ENCODE measurements at regions not wholly inside any gene's neighbourhood (a gene's known extent, or its start where the extent isn't known, plus 50 kb on each side); places are given as distances from the start of the nearest gene placed in this dataset.
A peak's percentile ranks its signal among the peaks of the same experiment; 100 is the strongest.

GRCh38 chr16:80356365-80356764 is 184.4 kb upstream of the DYNLRB2 start:
- no peak for DNase-seq (ENCODE audit: low spot score)

GRCh38 chr16:80355335-80355734 is 185.5 kb upstream of the DYNLRB2 start:
- DNase-seq (ENCODE audit: low spot score), result no peak

GRCh38 chr16:80350061-80350460 is 190.7 kb upstream of the DYNLRB2 start:
- DNase-seq (ENCODE audit: low spot score), result no peak

GRCh38 chr16:80347900-80348299 is 192.9 kb upstream of the DYNLRB2 start:
- peak; percentile 32 for DNase-seq (ENCODE audit: low spot score)

GRCh38 chr16:80347002-80347401 is 193.8 kb upstream of the DYNLRB2 start:
- DNase-seq (ENCODE audit: low spot score), result no peak

- no peak for DNase-seq (ENCODE audit: low spot score)
Measured at GRCh38 chr16:80346111-80346632, 194.6 kb upstream of the DYNLRB2 start.

GRCh38 chr16:80345701-80346100 is 195.1 kb upstream of the DYNLRB2 start:
- no peak for DNase-seq (ENCODE audit: low spot score)

- no peak for DNase-seq (ENCODE audit: low spot score)
Measured at GRCh38 chr16:80344570-80344969, 196.2 kb upstream of the DYNLRB2 start.

- no peak for DNase-seq (ENCODE audit: low spot score)
Measured at GRCh38 chr16:80341263-80341662, 199.5 kb upstream of the DYNLRB2 start.

GRCh38 chr16:80337786-80338185 is 203.0 kb upstream of the DYNLRB2 start:
- no peak for DNase-seq (ENCODE audit: low spot score)

GRCh38 chr16:80330803-80331202 is 210.0 kb upstream of the DYNLRB2 start:
- no peak for DNase-seq (ENCODE audit: low spot score)

- DNase-seq (ENCODE audit: low spot score), result no peak
Measured at GRCh38 chr16:80330150-80330549, 210.6 kb upstream of the DYNLRB2 start.

- DNase-seq (ENCODE audit: low spot score), result no peak
Measured at GRCh38 chr16:80327740-80328139, 213.1 kb upstream of the DYNLRB2 start.

GRCh38 chr16:80324371-80324770 is 216.4 kb upstream of the DYNLRB2 start:
- DNase-seq (ENCODE audit: low spot score), result no peak

GRCh38 chr16:80323808-80324195 is 217.0 kb upstream of the DYNLRB2 start:
- no peak for DNase-seq (ENCODE audit: low spot score)

- peak; percentile 48 for DNase-seq (ENCODE audit: low spot score)
Measured at GRCh38 chr16:80323187-80323807, 217.5 kb upstream of the DYNLRB2 start.

- DNase-seq (ENCODE audit: low spot score), result no peak
Measured at GRCh38 chr16:80319181-80319580, 221.6 kb upstream of the DYNLRB2 start.

- no peak for DNase-seq (ENCODE audit: low spot score)
Measured at GRCh38 chr16:80318107-80318506, 222.7 kb upstream of the DYNLRB2 start.

- no peak for DNase-seq (ENCODE audit: low spot score)
Measured at GRCh38 chr16:80317599-80318037, 223.2 kb upstream of the DYNLRB2 start.

GRCh38 chr16:80317116-80317515 is 223.7 kb upstream of the DYNLRB2 start:
- DNase-seq (ENCODE audit: low spot score), result no peak

- no peak for DNase-seq (ENCODE audit: low spot score)
Measured at GRCh38 chr16:80314042-80314441, 226.8 kb upstream of the DYNLRB2 start.

GRCh38 chr16:80309178-80309577 is 231.6 kb upstream of the DYNLRB2 start:
- DNase-seq (ENCODE audit: low spot score), result no peak

- DNase-seq (ENCODE audit: low spot score), result no peak
Measured at GRCh38 chr16:80305410-80305809, 235.4 kb upstream of the DYNLRB2 start.

GRCh38 chr16:80303691-80304090 is 237.1 kb upstream of the DYNLRB2 start:
- peak; percentile 1 for DNase-seq (ENCODE audit: low spot score)

All from pons (tissue), 1 donor.